ENCODE measurements at regions not wholly inside any gene's neighbourhood (a gene's known extent, or its start where the extent isn't known, plus 50 kb on each side); places are given as distances from the start of the nearest gene placed in this dataset.

DNA sequence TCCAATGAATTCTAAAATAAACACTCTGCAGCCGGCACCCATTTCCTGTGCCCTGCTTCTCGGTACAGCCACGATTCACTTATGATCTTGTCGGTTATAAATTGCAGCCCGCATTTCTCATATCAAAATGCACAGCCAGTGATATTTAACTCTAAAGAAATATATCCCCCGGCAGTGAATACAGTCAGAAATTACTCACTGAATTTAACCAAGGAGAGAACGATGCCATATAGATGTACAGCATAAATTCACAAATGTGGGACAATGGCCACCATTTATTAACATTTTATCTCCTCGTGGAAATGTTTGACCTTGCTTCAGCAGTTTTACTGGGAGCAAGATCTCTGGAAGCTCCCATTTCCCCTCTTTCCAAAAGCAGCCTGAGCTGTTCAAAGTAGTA, 1517.8 kb downstream of the BRD1 start:
- H3K79me2 ChIP-seq (ENCODE audit: control insufficient read depth, low read length): no peaks in the 10 kb centered on the region
- no peaks in the 10 kb centered on the region for H3K36me3 ChIP-seq (ENCODE audit: control insufficient read depth, low read length)
- no peak for TF ChIP-seq EZH2phosphoT487 (IDR thresholded peaks at IDR 0.05; ENCODE audit: borderline replicate concordance, low read length)
- TF ChIP-seq CTCF (IDR thresholded peaks at IDR 0.05; ENCODE audit: low read depth, low read length, poor library complexity, severe bottlenecking): no peak
- no peaks in the 10 kb centered on the region for H3F3A ChIP-seq (ENCODE audit: control insufficient read depth, insufficient read depth)
- H3K27ac ChIP-seq (ENCODE audit: low read depth, low read length): no peak overlapping the region
- no peaks in the 10 kb centered on the region for H3K9me2 ChIP-seq (replicated peaks; ENCODE audit: control insufficient read depth, low read length)
- peaks cover 4% of the 10 kb centered on the region; the same call in 1 of the 2 replicates for H3K9me3 ChIP-seq (ENCODE audit: control insufficient read depth, insufficient read depth, low read length)
- no peaks in the 10 kb centered on the region for H3K27me3 ChIP-seq (ENCODE audit: control insufficient read depth, low read length)
- H4K20me1 ChIP-seq (ENCODE audit: control insufficient read depth, insufficient read depth, low read depth, low read length): no peaks in the 10 kb centered on the region
- H3K4me3 ChIP-seq (ENCODE audit: low read length): no peak overlapping the region
- H3K4me2 ChIP-seq (ENCODE audit: low read length): no peak overlapping the region
- H3K4me1 ChIP-seq (ENCODE audit: control insufficient read depth, low read length): no peaks in the 10 kb centered on the region

GRCh38 chr22:48309115-48309705, 1518.5 kb downstream of the BRD1 start:
- Histone ChIP-seq H3F3A (ENCODE audit: control insufficient read depth, insufficient read depth) (no peaks in the 10 kb centered on the region), H3K27me3 (ENCODE audit: control insufficient read depth, low read length) (no peaks in the 10 kb centered on the region), H3K36me3 (ENCODE audit: control insufficient read depth, low read length) (no peaks in the 10 kb centered on the region), H3K4me1 (ENCODE audit: control insufficient read depth, low read length) (no peaks in the 10 kb centered on the region), H3K27ac (ENCODE audit: low read depth, low read length) (no peak overlapping the region), H4K20me1 (ENCODE audit: control insufficient read depth, insufficient read depth, low read depth, low read length) (no peaks in the 10 kb centered on the region), H3K79me2 (ENCODE audit: control insufficient read depth, low read length) (no peaks in the 10 kb centered on the region), H3K4me3 (ENCODE audit: low read length) (no peak overlapping the region), H3K9me2 (replicated peaks; ENCODE audit: control insufficient read depth, low read length) (no peaks in the 10 kb centered on the region), H3K4me2 (ENCODE audit: low read length) (no peak overlapping the region), H3K9me3 (ENCODE audit: control insufficient read depth, insufficient read depth, low read length) (peaks cover 4% of the 10 kb centered on the region; the same call in 1 of the 2 replicates)
- no peak for TF ChIP-seq EZH2phosphoT487 (IDR thresholded peaks at IDR 0.05; ENCODE audit: borderline replicate concordance, low read length)
- no peak for TF ChIP-seq CTCF (IDR thresholded peaks at IDR 0.05; ENCODE audit: low read depth, low read length, poor library complexity, severe bottlenecking)

DNA sequence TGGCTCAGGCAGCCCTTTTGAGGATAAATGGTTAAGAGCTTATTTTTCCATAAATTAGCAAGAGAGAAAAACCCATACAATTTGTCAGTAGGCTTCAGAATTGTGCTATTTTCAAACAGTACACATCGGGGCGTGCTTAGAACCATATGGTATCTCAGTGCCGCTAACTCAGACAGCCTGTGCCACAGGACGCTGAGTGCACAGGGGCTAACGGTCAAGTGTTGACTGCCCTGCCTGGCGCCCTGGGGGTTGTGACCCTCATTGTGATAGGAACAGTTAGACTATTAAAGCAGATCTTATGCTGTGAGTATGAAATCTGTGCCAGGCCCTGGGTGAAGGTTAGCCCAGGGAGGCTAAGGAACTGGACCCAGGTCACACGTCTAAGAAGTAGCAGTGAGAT, 1519.7 kb downstream of the BRD1 start:
- Histone ChIP-seq H3K79me2 (ENCODE audit: control insufficient read depth, low read length) (no peaks in the 10 kb centered on the region), H3K36me3 (ENCODE audit: control insufficient read depth, low read length) (no peaks in the 10 kb centered on the region), H3F3A (ENCODE audit: control insufficient read depth, insufficient read depth) (no peaks in the 10 kb centered on the region), H3K4me3 (ENCODE audit: low read length) (no peak overlapping the region), H3K9me2 (replicated peaks; ENCODE audit: control insufficient read depth, low read length) (no peaks in the 10 kb centered on the region), H3K4me2 (ENCODE audit: low read length) (no peak overlapping the region), H3K27ac (ENCODE audit: low read depth, low read length) (no peak overlapping the region), H4K20me1 (ENCODE audit: control insufficient read depth, insufficient read depth, low read depth, low read length) (no peaks in the 10 kb centered on the region), H3K9me3 (ENCODE audit: control insufficient read depth, insufficient read depth, low read length) (peaks cover 4% of the 10 kb centered on the region; the same call in 1 of the 2 replicates), H3K4me1 (ENCODE audit: control insufficient read depth, low read length) (no peaks in the 10 kb centered on the region), H3K27me3 (ENCODE audit: control insufficient read depth, low read length) (no peaks in the 10 kb centered on the region)
- TF ChIP-seq CTCF (IDR thresholded peaks at IDR 0.05; ENCODE audit: low read depth, low read length, poor library complexity, severe bottlenecking): no peak
